Choroid plexus epithelial cell (primary cell): ENCODE measurements at regions not wholly inside any gene's neighbourhood (a gene's known extent, or its start where the extent isn't known, plus 50 kb on each side); places are given as distances from the start of the nearest gene placed in this dataset.
A peak's percentile ranks its signal among the peaks of the same experiment; 100 is the strongest.

ENCODE experiments used
- DNase-seq: peaks from one replicate; pipeline ENCODE4 v3.0.0-alpha.2; 2010; ENCODE audit warnings: low read depth
- H3K4me3 ChIP-seq: 2 replicates; pipeline ENCODE4 v1.5.1; 2011; ENCODE audit warnings: low read depth, mild to moderate bottlenecking, control low read depth, low read length, moderate library complexity
- TF ChIP-seq, protein P1 (sequence below): conservative IDR thresholded peaks from 2 replicates; pipeline ENCODE4 v1.5.1; 2011; ENCODE audit warnings: low read depth, mild to moderate bottlenecking, control low read depth, inconsistent platforms, low read length, moderate library complexity

DNA sequence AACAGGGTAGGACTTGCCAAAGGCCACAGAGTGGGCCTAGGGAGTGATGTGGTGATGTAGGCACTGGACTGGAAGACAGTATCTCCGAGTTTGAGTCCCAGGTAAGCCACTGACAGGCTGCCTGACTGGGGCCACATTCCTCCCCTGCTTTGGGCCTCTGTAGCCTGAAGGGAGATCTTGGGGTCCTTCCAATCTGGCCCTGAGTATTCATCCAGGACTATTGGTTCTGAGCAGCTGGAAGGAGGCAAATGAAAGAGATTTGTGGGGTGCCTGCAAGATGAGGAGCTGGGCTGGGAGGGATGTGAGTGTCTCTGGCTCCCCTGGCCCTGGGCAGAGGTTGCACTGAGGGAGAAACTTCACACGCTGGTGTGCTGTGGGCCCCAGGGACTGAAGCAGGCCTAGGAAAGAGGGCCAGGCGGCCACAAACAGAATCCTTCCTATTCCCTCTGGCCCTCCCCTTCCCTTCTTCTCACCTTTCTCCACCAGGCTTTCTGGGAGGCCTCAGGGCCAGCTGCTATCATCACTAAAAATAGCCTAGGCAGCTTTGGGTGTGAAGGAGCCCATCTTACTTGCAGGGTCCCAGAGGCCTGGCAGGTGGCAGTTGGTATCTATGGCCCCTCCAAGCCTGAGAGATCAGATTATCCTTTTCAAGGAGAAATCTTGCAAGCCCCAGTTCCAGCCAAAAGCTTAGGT is 70.1 kb downstream of the PJA1 start:
- H3K4me3 ChIP-seq, result no peak overlapping the region
- no peak for DNase-seq
- TF ChIP-seq, protein P1, sequence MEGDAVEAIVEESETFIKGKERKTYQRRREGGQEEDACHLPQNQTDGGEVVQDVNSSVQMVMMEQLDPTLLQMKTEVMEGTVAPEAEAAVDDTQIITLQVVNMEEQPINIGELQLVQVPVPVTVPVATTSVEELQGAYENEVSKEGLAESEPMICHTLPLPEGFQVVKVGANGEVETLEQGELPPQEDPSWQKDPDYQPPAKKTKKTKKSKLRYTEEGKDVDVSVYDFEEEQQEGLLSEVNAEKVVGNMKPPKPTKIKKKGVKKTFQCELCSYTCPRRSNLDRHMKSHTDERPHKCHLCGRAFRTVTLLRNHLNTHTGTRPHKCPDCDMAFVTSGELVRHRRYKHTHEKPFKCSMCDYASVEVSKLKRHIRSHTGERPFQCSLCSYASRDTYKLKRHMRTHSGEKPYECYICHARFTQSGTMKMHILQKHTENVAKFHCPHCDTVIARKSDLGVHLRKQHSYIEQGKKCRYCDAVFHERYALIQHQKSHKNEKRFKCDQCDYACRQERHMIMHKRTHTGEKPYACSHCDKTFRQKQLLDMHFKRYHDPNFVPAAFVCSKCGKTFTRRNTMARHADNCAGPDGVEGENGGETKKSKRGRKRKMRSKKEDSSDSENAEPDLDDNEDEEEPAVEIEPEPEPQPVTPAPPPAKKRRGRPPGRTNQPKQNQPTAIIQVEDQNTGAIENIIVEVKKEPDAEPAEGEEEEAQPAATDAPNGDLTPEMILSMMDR, result no peak

- TF ChIP-seq, protein P1, result peak; percentile 65
- peak; percentile 79 for DNase-seq
- no peak overlapping the region for H3K4me3 ChIP-seq
Measured at GRCh38 chrX:69093960-69094871, 71.0 kb downstream of the PJA1 start.

DNA sequence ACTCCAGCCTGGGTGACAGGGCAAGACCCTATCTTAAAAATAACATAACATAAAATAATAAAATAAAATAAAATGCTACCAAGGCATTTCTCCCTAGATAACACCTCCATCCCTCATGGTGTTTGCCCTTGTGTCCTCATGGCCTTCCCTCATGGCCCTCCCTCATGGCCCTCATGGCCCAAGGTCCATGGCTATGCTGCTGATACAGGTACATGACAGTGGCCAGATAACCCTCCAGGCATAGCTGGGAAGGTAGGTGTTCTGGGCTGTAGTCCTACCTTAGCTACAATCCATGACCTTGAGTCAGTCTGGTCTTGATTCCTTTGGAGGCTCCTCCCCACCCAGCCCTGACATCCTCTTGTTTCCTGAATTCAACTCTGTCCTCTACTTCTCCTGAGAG is 75.2 kb downstream of the PJA1 start:
- H3K4me3 ChIP-seq, result no peak overlapping the region
- DNase-seq, result no peak
- TF ChIP-seq, protein P1, result no peak

- TF ChIP-seq, protein P1, result no peak
- H3K4me3 ChIP-seq, result no peak overlapping the region
- no peak for DNase-seq
Measured at GRCh38 chrX:69089203-69089602, 76.0 kb downstream of the PJA1 start.

- no peak overlapping the region for H3K4me3 ChIP-seq
- DNase-seq, result peak; percentile 13
- TF ChIP-seq, protein P1, result no peak
Measured at GRCh38 chrX:69088171-69088938, 76.9 kb downstream of the PJA1 start.

- TF ChIP-seq, protein P1, result no peak
- H3K4me3 ChIP-seq, result no peak overlapping the region
- no peak for DNase-seq
Measured at GRCh38 chrX:69085826-69086225, 79.4 kb downstream of the PJA1 start.
